ENCODE measurements at regions not wholly inside any gene's neighbourhood (a gene's known extent, or its start where the extent isn't known, plus 50 kb on each side); places are given as distances from the start of the nearest gene placed in this dataset.

DNA sequence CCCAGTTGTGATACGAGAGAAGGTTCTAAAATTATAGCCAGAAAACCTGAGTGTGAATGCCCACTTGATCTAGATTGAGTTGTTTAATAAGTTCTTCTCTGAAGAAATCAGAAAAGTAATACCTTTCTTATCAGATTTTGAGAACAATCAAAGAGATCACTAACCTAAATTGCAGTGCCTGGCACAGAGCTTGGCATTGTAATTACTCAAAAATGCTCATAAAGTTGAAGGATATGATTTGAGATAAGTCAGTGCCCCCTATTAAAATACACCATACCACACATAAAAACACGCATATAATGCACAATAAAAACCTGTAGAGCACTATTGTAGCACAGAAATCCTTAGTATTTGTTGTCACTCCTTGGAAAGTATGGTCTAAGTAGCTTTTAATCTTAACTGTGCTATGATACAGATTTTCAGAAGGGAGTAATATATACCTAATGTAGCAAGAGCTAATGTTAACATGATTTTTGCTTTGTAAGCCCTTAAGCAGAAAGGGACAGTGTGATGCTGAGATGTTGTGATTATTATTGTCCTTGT is 257.5 kb upstream of the CDH18 start:
- no peak overlapping the region for H3K4me3 ChIP-seq (replicated peaks; ENCODE audit: low read depth, low read length)
- DNase-seq (ENCODE audit: low read depth) = no peak
- TF ChIP-seq, protein P1, sequence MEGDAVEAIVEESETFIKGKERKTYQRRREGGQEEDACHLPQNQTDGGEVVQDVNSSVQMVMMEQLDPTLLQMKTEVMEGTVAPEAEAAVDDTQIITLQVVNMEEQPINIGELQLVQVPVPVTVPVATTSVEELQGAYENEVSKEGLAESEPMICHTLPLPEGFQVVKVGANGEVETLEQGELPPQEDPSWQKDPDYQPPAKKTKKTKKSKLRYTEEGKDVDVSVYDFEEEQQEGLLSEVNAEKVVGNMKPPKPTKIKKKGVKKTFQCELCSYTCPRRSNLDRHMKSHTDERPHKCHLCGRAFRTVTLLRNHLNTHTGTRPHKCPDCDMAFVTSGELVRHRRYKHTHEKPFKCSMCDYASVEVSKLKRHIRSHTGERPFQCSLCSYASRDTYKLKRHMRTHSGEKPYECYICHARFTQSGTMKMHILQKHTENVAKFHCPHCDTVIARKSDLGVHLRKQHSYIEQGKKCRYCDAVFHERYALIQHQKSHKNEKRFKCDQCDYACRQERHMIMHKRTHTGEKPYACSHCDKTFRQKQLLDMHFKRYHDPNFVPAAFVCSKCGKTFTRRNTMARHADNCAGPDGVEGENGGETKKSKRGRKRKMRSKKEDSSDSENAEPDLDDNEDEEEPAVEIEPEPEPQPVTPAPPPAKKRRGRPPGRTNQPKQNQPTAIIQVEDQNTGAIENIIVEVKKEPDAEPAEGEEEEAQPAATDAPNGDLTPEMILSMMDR (IDR thresholded peaks at IDR 0.05; ENCODE audit: low read length, missing control alignments) = no peak

DNA sequence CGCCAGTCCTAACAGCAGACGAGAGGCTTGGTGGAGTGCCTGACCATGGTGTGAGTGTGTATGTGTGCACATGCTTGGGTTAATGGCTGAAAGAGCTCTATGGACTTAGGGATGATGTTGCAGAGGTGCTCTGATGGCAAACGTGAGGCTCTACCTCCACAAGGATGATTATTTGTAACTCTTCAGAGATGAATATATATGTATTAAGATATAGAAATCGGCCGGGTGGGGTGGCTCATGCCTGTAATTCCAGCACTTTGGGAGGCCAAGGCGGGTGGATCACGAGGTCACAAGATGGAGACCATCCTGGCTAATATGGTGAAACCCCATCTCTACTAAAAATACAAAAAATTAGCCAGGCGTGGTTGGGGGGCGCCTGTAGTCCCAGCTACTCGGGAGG is 253.4 kb upstream of the CDH18 start:
- no peak overlapping the region for H3K4me3 ChIP-seq (replicated peaks; ENCODE audit: low read depth, low read length)

DNA sequence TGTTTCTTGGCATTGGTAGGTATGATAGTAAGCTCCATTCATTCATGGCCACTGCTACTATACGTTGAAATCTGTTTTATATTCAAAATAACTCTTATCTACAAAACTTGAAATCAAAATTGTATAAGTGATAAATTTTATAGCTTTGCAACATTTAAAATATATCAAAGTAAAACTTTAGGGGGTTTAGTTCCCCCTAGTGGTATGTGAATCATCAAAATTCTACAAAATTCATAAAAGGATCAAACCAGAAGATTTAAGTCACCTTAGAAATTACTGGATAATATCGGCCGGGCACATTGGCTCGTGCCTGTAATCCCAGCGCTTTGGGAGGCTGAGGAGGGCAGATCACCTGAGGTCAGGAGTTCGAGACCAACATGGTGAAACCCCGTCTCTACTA is 243.0 kb upstream of the CDH18 start:
- H3K4me3 ChIP-seq (replicated peaks; ENCODE audit: low read depth, low read length) = no peak overlapping the region
- DNase-seq (ENCODE audit: low read depth) = peak; percentile 8
- TF ChIP-seq, protein P1 (IDR thresholded peaks at IDR 0.05; ENCODE audit: low read length, missing control alignments) = peak; percentile 4

More for the DNA sequence above, 253.4 kb upstream of the CDH18 start:
- no peak for DNase-seq (ENCODE audit: low read depth)
- TF ChIP-seq, protein P1 (IDR thresholded peaks at IDR 0.05; ENCODE audit: low read length, missing control alignments) = no peak

DNA sequence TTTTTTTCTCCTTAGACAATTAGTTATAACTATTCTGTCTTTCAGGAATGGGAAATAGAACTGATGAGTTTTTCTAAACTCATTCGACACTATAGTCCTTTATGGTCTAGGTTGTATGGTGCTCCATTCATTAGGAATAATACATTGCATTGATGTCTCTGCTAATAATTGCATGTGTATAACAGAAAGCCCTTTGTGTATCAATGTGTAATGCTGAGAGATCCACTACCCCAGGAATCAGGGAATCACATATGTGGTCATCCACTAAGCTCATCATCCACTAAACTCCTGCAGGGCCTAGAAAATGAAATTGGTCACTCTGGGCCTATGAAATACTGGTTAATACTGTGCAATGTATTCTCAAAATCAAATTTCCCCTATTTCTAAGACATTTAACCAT is 242.0 kb upstream of the CDH18 start:
- DNase-seq (ENCODE audit: low read depth) = no peak
- TF ChIP-seq, protein P1 (IDR thresholded peaks at IDR 0.05; ENCODE audit: low read length, missing control alignments) = no peak

DNA sequence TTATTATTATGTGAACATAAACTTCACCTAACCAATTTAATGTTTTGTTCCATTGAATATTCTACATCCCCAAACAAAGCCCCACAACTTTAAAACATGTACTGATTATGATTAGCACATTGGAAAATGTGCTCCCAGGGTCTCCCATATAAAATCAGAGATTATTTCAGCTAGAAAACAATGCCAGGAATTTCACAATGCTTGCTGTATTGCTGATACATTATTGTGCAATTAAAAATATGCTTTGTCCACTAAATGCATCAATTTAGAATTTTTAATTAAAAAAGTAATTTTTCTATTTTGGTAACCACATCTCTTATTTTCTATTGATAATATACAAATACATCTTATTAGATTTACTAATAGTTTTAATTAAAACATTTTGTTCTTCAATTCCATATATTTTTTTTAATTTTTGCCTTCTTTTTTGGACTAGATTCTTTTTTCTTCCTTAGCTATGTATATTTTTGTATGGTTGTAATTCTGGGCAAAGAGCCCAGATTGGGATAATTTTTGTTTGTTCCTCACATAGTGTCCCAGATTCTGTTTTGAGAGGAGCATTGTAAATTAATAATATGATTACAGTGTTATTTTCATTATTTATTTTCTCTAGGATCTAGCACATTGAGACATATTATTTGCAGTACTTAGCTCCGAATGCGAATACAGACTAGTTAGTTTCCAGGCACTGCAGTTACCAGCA is 241.5 kb upstream of the CDH18 start:
- TF ChIP-seq, protein P1 (IDR thresholded peaks at IDR 0.05; ENCODE audit: low read length, missing control alignments) = no peak
- no peak overlapping the region for H3K4me3 ChIP-seq (replicated peaks; ENCODE audit: low read depth, low read length)
- peak; percentile 60 for DNase-seq (ENCODE audit: low read depth)

More for the DNA sequence above, 242.0 kb upstream of the CDH18 start:
- H3K4me3 ChIP-seq (replicated peaks; ENCODE audit: low read depth, low read length) = no peak overlapping the region

DNA sequence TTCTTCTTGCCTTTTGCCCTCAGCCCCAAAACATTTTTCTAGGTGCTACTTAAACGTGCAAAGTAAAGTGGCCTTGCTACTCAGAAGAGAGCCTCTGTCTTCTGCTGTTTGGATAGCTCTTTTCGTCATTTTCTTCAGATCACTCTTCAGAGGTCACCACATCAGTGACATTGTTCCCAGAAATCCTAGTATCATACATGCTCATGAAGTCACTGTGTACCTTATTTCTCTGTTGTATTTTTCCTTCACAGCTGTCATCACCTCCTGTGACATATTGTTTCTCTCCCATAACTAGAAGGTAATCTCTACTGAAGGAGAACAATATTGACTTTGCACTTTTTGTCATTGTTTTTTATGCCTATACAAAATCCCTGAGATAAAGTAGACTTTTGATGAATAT is 237.0 kb upstream of the CDH18 start:
- no peak for DNase-seq (ENCODE audit: low read depth)
- TF ChIP-seq, protein P1 (IDR thresholded peaks at IDR 0.05; ENCODE audit: low read length, missing control alignments) = no peak
- H3K4me3 ChIP-seq (replicated peaks; ENCODE audit: low read depth, low read length) = no peak overlapping the region

DNA sequence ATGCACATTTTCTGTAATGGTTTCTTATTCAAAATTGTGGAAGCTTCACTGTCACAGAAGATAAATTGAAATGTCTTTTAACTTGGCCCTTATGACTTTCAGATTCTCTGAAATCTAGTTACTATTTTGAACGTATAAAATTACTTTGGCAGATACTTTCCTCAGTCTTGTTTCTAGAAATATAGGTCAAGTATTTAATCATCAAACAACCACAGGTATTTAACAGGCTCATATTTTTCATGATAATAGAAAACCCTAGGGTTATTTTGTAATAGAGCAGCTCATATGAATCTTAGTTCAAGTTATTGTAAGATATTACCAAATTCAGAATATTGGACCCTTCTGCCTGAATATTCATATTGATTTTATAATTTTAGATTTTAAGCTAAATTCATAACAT is 236.0 kb upstream of the CDH18 start:
- TF ChIP-seq, protein P1 (IDR thresholded peaks at IDR 0.05; ENCODE audit: low read length, missing control alignments) = no peak
- no peak for DNase-seq (ENCODE audit: low read depth)
- H3K4me3 ChIP-seq (replicated peaks; ENCODE audit: low read depth, low read length) = no peak overlapping the region

Measured in fibroblast of pulmonary artery (primary cell).